Dermis microvascular lymphatic vessel endothelial cell (primary cell): ENCODE measurements at regions not wholly inside any gene's neighbourhood (a gene's known extent, or its start where the extent isn't known, plus 50 kb on each side); places are given as distances from the start of the nearest gene placed in this dataset.

ENCODE experiments used
- DNase-seq, 2 donors: peaks; one replicate each; pipeline versions ENCODE4 v3.0.0 to v3.0.0-alpha.2; 2010; ENCODE audit warnings: low read depth in 2 of 2

GRCh38 chr11:129292092-129292491, 83.6 kb upstream of the BARX2 start:
- DNase-seq = no peak

- DNase-seq = no peak
Observed at GRCh38 chr11:129291546-129291945, 84.1 kb upstream of the BARX2 start.

GRCh38 chr11:129290966-129291365, 84.7 kb upstream of the BARX2 start:
- DNase-seq = no peak

GRCh38 chr11:129289350-129290040, 86.2 kb upstream of the BARX2 start:
- no peak for DNase-seq

GRCh38 chr11:129287920-129288319, 87.7 kb upstream of the BARX2 start:
- DNase-seq = no peak

- DNase-seq = no peak
Observed at GRCh38 chr11:129286813-129287212, 88.8 kb upstream of the BARX2 start.

GRCh38 chr11:129285402-129285786, 90.3 kb upstream of the BARX2 start:
- DNase-seq = no peak

GRCh38 chr11:129283141-129283540, 91.0 kb upstream of the ARHGAP32 start:
- DNase-seq = no peak

- DNase-seq = no peak
Observed at GRCh38 chr11:129282634-129283033, 90.5 kb upstream of the ARHGAP32 start.

- DNase-seq = no peak
Observed at GRCh38 chr11:129281471-129282415, 89.6 kb upstream of the ARHGAP32 start.

GRCh38 chr11:129280027-129280811, 88.1 kb upstream of the ARHGAP32 start:
- DNase-seq = no peak

GRCh38 chr11:129279326-129280026, 87.4 kb upstream of the ARHGAP32 start:
- peak; percentile 41 to 80 for DNase-seq

GRCh38 chr11:129278586-129279319, 86.6 kb upstream of the ARHGAP32 start:
- DNase-seq = peak in 1 of 2 donors; percentile 7

GRCh38 chr11:129277198-129277843, 85.2 kb upstream of the ARHGAP32 start:
- DNase-seq = no peak

- DNase-seq = no peak
Observed at GRCh38 chr11:129275828-129276227, 83.7 kb upstream of the ARHGAP32 start.

GRCh38 chr11:129273944-129274711, 82.0 kb upstream of the ARHGAP32 start:
- no peak for DNase-seq

- no peak for DNase-seq
Observed at GRCh38 chr11:129273322-129273721, 81.2 kb upstream of the ARHGAP32 start.

- DNase-seq = no peak
Observed at GRCh38 chr11:129271030-129271429, 78.9 kb upstream of the ARHGAP32 start.

GRCh38 chr11:129270446-129270845, 78.3 kb upstream of the ARHGAP32 start:
- no peak for DNase-seq
